ENCODE measurements at regions not wholly inside any gene's neighbourhood (a gene's known extent, or its start where the extent isn't known, plus 50 kb on each side); places are given as distances from the start of the nearest gene placed in this dataset.
"Not testable (repeated sequence)": the region's sequence is repeated elsewhere in the genome, so short reads cannot be mapped to it uniquely, and the experiment has no call there.

DNA sequence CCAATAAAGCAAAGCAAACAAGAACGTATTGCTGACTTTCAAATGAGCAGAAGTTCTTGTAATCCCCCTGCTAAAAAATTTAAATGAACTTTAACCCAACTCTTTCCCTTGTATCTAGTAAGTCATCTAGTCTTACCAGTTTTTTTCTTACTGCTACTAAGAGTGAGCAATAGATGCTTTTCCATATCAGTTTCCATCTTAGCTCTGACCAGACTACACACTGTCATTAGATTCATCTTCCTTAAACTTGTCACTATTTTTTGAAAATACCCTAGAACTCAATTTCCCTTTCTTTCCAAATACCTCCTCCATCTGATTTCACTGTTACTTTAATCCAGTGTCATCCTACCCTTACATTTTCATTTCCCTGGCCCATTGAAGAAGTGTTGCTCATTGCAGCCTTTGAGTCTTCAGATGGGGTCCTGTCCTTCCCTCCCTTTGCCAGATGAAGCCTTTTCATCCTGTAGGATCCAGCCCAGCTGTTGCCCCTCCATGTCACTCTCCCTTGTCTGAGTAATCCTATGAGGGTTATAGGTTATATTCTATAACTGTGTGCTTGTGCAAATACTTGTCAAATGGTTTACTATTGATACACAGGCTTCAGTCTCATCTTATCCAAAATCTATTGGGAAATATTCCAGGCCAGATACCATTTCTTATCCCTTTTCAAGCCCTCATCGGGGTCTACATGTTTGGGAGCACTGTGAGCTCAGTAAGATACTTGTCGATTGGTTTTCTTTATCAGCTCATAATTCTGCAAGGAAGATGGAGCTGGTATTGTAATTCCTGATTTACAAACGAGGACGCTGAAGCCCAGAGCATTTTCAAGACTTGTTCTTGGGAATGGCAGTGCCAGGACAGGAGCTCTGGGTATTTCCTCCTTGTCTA lies 51.5 kb upstream of the ITGB1 start:
- DNase-seq (ENCODE audit: low read depth in 2 of 2): no peak

DNA sequence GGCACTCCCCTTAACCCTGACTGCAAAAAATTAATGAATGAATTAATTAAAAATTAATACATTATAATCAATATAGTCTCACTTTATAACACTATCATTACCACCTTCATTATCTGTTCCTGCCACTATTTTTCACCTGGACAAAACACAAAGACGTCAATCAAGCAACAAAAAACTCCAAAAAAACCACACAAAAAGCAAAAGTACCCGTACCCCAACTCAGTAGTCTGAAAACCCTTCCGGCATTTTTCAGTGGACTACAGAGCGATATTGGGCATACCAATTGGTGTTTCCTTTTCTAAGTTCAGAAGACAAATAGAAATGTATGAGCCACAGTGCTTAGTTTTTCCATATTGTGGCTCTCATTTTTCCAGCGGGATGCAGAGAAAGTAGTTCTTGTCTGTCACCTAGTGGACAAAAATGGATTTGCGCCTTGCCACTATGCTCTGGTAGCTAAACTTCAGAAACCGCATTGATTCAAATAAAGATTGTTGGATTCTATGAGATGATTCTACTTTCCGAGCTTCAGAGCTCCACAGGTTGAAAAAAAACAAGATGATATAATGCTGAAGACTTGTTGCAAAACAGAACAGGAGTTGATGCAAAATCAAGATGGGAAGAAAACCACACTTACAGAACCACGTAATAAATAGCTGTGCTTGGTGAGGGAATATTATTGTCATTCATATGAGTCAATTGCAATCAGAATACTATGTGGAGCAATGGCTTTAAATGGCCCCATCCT lies 50.6 kb upstream of the ITGB1 start:
- peak; percentile 76 to 86 for DNase-seq (ENCODE audit: low read depth in 2 of 2)

- DNase-seq (ENCODE audit: low read depth in 2 of 2): not testable (repeated sequence)
These were observed 49.8 kb upstream of the ITGB1 start for GRCh38 chr10:33007731-33008381.
